22Rv1 (cell line): ENCODE measurements at regions not wholly inside any gene's neighbourhood (a gene's known extent, or its start where the extent isn't known, plus 50 kb on each side); places are given as distances from the start of the nearest gene placed in this dataset.
A peak's percentile ranks its signal among the peaks of the same experiment; 100 is the strongest.
"Not testable (repeated sequence)": the region's sequence is repeated elsewhere in the genome, so short reads cannot be mapped to it uniquely, and the experiment has no call there.

Experiments used
- H3K27ac ChIP-seq: fragments of 450-650 bp; 2 replicates; pipeline ENCODE4 v1.5.1; 2017
- ZFX ChIP-seq: fragments of 450-650 bp; IDR thresholded peaks from 2 replicates; pipeline ENCODE4 v1.6.1; 2017; ENCODE audit warnings: antibody characterized with exemption, borderline replicate concordance
- TF ChIP-seq, protein P1 (sequence below): fragments of 450-650 bp; IDR thresholded peaks from 2 replicates; pipeline ENCODE4 v1.5.1; 2017; ENCODE audit warnings: mild to moderate bottlenecking

GRCh38 chr2:161063157-161063945, 96.9 kb upstream of the TANK start:
- H3K27ac ChIP-seq: no peak overlapping the region
- TF ChIP-seq, protein P1, sequence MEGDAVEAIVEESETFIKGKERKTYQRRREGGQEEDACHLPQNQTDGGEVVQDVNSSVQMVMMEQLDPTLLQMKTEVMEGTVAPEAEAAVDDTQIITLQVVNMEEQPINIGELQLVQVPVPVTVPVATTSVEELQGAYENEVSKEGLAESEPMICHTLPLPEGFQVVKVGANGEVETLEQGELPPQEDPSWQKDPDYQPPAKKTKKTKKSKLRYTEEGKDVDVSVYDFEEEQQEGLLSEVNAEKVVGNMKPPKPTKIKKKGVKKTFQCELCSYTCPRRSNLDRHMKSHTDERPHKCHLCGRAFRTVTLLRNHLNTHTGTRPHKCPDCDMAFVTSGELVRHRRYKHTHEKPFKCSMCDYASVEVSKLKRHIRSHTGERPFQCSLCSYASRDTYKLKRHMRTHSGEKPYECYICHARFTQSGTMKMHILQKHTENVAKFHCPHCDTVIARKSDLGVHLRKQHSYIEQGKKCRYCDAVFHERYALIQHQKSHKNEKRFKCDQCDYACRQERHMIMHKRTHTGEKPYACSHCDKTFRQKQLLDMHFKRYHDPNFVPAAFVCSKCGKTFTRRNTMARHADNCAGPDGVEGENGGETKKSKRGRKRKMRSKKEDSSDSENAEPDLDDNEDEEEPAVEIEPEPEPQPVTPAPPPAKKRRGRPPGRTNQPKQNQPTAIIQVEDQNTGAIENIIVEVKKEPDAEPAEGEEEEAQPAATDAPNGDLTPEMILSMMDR: peak; percentile 75
- TF ChIP-seq ZFX: no peak

GRCh38 chr2:161063946-161064306, 96.3 kb upstream of the TANK start:
- H3K27ac ChIP-seq: no peak overlapping the region

DNA sequence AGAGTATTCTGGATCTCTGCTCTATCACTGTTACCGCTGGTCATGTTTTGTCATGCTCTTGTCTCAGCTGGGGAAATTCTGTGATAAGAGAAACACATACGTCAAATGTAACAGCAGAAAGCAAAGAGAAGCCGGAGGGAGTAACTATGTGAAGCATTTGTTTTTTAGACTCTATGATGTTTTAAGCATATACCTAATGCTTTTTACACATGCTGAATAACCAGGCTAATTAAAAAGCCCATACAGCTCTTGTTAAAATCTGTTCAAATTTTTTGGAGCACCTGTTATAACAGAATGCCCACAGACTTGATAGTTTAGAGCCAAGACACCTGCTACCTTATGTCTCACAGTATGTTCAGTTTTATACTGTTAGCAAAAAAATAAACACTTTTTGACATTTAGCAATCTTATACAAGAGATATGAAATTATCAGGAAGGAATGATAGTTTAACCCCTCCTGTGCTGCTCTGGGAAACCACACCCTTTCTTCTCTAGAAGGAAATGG, 92.3 kb upstream of the TANK start:
- no peak overlapping the region for H3K27ac ChIP-seq
- TF ChIP-seq, protein P1: no peak

More at GRCh38 chr2:161063946-161064306, 96.3 kb upstream of the TANK start:
- TF ChIP-seq ZFX: no peak
- TF ChIP-seq, protein P1: peak; percentile 40

GRCh38 chr2:161068670-161069069, 91.6 kb upstream of the TANK start:
- no peak overlapping the region for H3K27ac ChIP-seq
- no peak for TF ChIP-seq ZFX
- TF ChIP-seq, protein P1: no peak

DNA sequence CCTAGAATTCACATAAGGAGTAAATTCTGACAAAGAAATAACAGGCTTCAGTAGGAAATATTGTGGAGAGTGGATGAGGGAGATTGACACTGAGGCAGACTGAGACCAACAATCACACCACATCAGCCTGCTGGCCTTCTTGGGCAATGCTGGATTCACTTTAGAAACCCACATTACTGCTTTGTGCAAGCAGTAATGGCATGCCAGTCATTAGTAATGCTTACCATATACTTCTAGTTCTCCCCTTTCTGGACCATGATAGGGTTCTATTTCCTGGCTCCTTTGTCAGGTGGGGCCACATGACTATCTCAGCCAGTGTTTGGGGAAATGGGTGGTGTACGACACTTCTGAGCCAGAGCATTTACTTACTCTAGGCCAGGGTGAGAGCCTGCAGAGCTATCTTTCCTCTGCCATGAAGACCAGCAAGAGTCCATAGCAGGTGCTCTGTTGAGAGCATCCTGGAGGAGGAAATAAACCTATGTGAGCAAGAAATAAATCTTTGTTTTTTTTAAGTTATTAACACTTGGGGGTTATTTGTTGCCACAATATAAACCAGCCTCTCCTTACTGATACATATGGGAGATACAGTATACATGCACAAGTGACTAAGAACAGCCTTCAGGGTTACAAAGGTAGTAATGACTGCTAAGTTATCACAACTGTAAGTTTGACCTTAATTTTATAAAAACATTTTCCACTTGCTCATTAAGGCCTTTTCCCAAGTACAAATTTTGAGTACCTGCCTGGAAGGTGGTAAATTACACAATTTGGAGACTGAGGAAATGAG, 89.3 kb upstream of the TANK start:
- no peak overlapping the region for H3K27ac ChIP-seq
- TF ChIP-seq ZFX: no peak
- TF ChIP-seq, protein P1: no peak

GRCh38 chr2:161072436-161072835, 87.8 kb upstream of the TANK start:
- H3K27ac ChIP-seq: not testable (repeated sequence)

DNA sequence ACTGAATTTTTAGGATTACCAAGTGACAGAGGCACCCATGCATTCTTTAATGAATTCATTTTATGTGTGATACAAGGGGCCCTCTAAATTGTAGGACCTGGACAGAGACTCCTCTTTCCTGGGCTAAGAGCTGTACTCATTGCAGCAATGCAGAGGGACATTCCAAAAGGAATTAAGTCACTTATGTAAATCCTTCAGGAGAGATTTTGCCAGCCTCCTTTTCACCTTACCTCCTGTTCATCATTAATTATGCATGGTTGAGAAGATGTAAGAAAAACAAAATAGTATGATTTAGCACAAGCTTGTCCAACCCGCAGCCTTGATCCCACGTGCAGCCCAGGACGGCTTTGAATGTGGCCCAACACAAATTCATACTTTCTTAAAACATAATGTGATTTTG, 84.5 kb upstream of the TANK start:
- no peak overlapping the region for H3K27ac ChIP-seq
- TF ChIP-seq ZFX: no peak
- TF ChIP-seq, protein P1: no peak
